ENCODE measurements at regions not wholly inside any gene's neighbourhood (a gene's known extent, or its start where the extent isn't known, plus 50 kb on each side); places are given as distances from the start of the nearest gene placed in this dataset.
"Not testable (repeated sequence)": the region's sequence is repeated elsewhere in the genome, so short reads cannot be mapped to it uniquely, and the experiment has no call there.

GRCh38 chr7:73220766-73221370, 87.8 kb downstream of the NSUN5 start:
- not testable (repeated sequence) for TF ChIP-seq CTCF (conservative IDR thresholded peaks at IDR 0.05); ZFX (IDR thresholded peaks at IDR 0.05)

All from C4-2B (cell line).